Stimulated activated CD8-positive, alpha-beta memory T cell treated with anti-CD3 and anti-CD28 coated beads, Interleukin-7, amount 100 ng/mL, for 48 hours (primary cell): ENCODE measurements at regions not wholly inside any gene's neighbourhood (a gene's known extent, or its start where the extent isn't known, plus 50 kb on each side); places are given as distances from the start of the nearest gene placed in this dataset.
"Not testable (repeated sequence)": the region's sequence is repeated elsewhere in the genome, so short reads cannot be mapped to it uniquely, and the experiment has no call there.

Experiments used
- DNase-seq, 2 donors: peaks; one replicate each; pipeline ENCODE4 v3.0.0-alpha.2; 2020; ENCODE audit warnings: low read depth in 1 of 2; ENCODE audit errors: extremely low read depth in 1 of 2

DNA sequence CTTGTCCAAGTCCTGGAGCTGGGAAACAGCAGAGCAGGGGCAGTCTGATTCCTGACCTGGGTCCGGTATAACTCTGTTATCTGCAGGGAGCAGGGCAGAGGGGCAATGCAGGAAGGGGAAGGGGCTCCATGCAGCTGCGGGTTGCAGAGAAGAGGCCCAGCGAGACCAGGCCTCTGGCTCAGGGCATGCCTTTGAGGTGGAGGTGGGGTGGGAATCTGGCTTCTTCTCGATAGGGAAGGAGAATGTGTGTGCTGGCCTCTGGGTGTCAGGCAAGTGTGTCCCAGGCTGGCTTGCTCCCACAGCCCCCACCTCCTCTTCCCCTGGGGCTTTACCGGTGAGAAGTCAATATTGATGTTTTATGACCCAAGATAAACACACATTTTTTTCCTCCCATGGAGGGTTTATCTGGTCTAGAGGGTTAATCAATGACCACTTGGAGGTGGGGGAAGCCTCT, 187.1 kb upstream of the HAAO start:
- DNase-seq, result no peak

DNA sequence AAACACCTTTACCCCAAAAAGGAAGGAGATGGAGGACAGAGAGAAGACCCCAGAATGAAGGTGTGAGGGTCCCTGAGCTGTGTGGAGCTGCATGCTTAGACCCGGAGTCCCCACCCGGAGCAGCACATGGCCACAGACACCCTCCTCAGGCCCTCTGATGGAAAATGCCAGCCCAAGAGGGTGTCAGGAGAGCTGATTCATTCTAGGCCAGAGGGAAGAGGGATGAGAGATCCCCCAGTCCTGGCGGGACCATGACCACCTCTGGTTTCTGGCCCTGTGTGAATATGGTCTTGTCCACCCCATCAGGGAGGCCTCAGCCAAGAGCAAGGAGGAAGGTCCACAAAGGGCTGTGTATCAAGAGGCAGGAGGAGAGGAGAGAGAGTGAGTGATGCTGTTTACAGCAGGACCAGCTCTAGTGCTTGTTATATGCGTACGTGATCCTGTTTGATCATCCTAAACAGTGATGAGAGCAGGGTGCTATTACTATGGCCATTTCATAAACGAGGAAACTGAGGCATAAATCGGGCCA, 186.6 kb upstream of the HAAO start:
- no peak for DNase-seq

DNA sequence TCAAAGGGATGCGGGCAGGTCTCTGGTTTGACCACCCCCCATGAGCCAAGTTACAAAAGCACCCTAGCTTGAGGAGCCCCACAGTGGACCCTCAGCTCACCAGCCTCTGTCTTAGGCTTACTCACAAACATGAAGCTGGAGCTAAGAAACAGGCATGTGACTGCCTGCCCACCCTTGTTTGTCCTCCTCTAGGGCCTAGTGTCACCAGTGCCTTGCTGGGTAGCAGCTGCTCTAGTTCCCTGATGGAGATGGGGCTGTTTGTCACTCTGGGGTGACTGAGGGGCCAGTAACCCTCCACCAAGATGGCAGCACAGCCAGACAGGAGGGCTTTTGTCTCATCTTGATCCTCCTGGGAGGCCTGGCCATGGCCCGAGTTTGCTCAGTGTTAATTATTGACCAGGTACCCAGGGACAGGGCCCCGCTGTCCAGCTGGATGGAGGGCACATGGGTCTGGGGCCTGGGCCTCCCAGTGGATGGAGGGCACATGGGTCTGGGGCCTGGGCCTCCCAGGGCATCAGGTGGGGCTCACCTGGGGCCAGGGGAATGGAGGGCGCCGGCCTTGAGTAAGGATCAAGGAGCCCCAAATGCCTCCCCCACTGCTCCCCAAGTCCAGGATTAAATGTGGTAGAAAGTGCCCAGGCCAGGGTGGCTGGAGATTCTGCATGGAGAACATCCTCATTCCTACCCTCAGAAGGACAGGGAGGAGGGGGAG, 185.9 kb upstream of the HAAO start:
- no peak for DNase-seq

DNA sequence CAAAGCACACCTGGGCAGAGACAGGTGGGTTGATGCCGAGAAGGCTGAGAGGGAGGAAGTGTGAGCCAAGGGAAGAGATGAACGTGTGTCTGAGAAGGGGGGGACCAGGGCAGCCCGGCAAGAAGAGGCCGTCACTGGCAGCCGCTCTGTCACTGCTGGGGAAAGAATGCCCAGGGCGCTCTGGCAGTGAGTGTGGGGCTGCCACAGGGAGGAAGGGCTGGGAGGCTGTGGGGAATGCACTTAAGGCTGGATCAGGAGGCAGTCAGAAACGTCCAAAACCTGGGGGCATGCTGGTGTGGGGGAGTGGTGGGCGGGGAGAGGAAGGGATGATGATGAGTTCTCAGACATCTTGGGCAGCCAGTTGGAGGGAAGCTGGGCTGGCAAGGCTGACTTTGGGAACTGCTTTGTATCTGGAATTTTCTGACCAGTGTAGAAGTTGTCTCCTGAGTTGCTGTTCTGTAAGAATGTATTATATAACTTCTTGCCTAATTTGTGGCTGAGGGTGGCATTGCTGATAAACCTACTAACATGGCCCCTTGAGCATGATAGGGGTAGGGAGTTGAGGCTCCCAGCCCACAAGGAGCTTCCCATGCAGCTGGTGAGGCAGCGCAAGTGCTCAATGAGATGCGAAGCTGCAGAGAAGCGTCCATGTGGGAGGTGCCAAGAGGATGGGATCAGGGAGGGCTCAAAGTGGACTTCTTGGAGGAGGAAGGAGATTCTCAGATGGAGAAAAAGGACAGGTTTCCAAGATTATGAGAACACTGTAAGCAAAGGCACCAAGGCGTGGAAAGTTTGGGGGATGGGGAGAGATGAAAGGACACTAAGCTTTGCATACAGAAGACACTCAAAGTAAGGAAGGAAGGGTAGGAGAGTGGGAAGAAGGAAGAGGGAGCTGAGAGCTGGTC, 185.1 kb upstream of the HAAO start:
- DNase-seq, result no peak

DNA sequence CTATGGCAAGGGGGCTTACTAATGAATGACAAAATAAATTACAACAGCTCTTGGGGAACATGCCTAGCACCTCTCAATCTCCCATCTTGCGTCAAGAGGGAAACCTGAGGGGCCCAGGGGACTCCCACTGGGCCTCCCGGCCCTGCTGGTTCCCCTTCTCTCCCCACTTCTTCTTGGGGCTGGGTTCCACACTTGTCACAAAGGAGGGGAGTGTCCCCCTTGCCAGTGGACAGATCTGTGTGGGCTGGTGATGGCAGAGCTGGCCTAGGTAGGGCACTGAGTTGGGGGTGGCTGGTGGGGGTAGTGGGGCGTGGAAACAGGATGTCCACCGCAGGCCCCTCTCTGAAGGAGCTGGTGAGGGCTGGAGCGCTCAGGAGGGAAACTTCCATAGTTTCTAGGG, 184.0 kb upstream of the HAAO start:
- no peak for DNase-seq

DNA sequence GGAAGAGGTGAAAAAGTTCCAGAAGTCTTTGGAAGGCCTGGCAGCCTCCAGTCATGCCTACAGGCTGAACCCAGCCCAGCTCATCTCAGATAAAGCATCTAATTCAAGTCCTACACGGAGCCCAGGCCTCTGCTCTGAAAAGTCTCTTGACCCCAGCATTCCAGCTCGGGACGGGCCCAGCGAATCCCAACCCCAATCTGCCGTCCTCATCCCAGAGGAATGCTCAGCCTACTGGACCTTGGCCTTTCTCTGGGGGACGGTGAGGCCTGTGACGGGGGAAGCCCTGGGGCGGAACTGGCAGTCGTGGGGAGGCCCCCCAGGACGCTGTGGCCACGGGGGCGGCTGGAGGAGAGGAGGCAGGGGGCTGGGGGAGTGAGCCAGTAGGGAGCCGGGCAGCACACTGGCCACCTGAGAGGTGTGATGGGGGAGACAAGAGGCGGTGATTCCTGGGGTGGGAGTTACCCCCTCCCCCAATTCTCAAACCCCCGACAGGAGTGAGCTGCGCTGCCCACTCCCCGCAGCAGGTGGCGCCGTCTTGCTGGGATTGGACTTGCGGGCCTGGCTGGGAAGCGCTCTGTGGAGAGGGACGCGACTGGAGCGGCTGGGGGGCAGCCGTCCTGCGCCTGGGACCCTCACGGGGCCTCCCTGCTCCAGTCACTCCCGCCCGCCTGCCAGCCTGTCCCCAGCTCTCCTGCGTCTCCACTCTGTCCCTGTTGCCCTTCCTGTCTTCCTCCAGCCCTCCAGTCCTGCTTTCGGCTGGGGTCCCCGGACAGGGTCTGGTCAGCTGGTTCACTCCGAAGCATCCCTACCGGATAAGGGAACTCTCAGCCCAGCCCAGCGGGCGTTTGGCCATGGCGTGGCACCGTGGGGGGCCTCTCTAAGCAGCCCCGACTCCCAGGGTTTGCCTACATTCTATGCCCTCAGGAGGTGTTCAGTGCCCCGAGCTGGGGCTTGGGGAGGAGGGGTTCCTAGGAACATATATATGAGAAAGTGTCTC, 182.6 kb upstream of the HAAO start:
- peak; percentile 10 to 11 for DNase-seq

DNA sequence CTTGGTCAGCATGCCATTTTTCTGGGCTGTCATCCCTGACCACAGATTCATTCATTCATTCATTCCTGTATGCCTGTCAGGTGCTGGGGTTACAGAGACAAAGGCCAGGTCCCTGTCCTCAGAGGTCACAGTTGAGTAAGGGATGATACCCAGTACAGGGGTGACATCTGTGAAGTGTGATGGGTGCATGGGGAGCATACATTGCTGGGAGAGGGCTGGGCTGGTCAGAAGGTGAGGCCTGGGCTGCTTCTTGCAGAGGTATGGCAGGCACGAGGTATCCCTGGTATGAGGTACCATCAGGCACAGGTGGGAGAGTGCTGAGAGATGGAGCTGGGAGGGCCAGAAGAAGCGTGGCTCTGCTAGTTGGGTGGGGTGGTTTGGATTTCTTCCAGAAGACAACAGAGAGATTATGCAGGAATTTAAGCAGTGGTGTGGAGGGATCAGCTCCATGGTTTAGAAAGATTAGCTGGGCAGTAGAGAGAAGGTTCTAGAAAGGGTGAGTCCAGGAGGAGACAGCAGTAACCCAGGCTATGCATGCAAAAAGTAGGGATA, 181.9 kb upstream of the HAAO start:
- no peak for DNase-seq

DNA sequence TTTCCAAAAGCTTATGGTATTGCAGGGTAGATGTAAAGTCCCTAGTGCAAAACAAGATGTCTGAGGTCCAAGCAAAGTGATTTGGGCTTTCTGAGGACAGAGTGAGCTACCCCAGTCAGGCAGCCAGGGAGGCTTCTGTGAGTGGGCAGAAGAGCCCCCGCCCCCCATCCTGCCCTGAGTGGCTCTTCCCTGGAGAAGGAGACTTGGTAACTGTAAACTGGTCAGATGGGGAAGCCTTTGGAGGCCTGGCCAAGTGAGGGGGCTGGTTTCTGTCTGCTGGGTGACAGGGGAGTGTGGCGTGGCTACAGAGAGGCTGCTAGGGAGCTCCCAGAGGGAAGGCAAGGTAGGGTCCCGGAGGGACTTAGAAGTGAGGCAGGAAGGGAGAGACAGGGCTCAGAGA, 181.3 kb upstream of the HAAO start:
- no peak for DNase-seq

DNA sequence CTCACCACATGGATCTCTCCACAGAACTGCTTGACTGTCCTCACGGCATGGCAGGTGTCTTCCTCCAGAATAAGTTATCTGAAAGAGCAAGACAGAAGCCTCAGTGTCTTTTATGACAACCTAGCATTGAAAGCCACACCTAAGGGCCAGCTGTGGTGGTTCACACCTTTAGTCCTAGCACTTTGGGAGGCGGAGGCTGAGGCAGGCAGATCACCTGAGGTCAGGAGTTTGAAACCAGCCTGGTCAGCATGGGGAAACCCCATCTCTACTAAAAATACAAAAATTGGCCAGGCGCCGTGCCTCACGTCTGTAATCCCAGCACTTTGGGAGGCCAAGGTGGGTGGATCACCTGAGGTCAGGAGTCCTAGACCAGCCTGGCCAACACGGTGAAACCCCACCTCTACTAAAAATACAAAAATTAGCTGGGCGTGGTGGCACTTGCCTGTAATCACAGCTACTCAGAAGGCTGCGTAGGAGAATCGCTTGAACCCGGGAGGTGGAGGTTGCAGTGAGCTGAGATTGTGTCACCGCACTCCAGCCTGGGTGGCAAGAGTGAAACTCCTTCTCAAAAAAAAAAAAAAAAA, 180.6 kb upstream of the HAAO start:
- DNase-seq, result not testable (repeated sequence)

DNA sequence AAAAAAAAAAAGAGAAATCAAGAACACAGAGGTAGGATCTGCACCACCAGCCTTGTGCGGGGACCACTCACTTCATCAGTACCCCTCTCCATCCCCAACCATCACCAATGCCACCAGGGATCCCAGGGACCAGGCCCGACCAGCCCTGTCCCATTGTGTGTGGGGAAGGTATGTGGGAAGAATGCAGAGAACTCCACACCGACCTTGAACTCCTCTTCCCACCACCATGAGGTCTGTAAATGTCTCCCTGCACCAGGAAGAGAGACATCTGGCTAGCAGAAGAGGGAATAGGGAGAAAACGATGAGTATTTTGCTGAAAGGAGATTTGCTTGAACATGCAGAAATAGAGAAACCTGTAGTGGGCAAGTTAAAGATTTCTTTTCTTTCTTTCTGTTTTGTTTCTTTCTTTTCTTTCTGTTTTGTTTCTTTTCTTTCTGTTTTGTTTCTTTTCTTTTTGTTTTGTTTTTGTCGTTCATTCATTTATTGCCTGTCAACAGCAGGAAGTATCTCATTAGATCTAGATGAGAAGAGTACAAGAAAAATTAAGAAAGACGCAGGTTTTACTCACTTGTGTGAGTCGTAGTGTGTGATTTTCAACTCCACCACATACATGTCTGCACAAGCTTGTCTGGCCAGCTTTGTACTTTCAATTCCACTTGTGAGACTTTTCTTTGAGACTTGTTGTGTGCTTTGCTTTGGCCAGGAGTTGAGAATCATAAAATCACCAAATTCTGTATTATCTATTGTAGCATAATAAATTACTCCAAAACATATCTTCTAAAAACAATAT, 179.8 kb upstream of the HAAO start:
- DNase-seq, result no peak

DNA sequence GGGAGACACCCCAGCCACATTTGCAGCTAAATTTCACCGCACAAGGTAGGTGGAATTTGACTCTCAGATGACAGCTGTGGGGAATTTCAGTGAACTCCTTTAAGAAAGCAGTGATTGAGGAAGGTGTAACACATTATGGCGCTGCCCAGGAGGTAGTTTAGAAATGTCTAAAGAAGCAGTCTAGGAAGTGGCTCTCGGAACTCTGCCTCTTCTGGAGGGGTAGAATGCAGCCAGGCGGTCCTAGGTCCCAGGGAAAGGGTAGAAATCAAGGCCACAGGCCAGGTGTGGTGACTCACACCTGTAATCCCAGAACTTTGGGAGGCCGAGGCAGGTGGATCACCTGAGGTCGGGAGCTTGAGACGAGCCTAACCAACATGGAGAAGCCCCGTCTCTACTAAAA, 179.0 kb upstream of the HAAO start:
- no peak for DNase-seq

DNA sequence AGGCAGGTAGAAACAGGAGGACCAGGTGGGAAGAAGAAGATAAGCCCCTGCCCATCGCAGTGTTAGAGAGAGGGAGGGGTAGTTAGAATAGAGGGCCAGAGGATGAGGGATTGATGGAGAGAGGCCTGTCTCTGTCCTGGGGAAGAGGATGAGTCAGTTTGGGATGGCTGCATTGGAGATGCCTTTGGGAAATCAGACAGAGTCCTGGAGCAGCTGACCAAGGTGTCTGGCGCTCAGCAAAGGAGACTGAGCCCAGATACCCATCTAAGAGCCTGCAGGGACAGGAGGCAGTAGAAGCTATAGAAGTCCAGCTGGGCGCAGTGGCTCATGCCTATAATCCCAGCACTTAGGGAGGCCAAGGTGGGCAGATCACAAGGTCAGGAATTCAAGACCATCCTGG, 177.8 kb upstream of the HAAO start:
- DNase-seq, result no peak

DNA sequence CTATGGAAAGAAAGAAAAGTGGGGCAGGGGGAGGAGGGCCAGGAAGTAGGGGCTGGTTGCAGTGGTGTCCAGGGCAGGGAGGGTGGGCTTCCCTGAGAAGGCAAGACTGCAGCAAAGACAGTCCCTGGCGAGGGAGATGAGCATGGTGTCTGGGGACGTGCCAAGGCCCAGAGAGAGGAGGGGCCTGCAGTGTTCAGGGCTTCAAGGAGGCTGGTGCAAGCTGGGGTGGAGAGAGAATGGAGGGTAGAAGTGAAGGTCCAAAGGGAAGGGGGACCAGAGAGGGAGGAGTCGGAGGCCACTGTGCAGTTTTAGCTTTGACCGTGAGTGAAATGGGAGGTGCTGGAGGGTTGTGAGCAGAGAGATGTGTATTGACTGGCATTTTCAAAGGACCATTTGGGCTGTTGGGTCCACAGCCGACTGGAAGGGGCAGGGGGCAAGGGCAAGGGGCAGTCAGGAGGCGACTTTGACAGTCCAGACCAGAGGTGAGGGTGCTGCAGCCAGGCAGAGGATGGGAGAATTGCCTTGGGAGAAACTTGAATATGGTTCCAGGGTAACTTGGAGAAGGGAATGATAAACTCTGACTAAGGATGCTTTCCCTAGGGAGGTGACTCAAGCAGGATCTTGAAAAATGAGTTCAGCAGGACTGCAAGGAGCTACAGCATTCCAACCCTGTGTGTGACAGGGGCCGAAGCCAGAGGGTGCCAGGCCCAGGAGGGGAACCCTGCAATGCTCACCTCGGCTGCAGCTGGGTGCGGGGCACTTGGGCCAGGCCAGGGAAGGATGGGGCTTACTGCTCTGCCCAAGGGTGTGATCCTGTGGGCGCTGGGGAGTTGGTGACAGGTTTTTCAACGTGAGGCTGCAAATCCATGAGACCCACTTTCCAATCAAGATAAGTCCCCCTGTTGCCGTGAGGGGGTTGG, 177.1 kb upstream of the HAAO start:
- no peak for DNase-seq

DNA sequence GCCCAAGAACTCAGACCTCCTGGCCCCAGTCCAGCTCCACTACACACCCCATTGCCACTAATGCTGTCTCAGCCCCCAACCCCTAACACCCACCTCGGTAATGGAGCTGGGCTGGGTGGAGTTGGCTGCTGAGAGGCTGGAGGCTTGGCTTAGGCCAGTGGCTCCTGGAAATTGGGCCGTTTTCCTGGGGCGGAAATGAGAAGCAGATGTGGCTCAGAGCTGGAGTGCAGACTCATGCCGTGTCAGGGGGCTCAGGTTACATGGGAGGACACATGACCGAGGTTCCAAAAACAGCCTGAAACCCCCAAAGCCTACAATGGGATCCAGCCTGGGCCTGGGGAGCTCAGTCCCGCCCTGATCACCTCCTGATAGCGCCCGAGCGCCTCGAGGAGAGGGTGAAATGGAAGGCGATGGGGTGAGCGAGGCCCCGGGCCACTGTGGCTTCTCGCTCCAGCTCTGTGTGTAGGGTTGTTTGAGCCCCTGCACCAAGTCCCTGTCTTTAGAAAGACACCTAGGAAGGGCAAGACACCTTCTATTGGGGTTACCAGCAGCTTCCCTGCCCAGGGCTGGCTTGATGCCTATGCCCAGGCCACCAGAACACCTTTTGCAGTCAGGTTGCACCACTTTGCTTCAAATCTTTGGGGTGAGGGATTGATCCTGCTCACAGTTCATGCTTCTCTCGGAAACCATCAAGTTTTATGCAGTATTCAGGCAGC, 175.7 kb upstream of the HAAO start:
- DNase-seq, result no peak

DNA sequence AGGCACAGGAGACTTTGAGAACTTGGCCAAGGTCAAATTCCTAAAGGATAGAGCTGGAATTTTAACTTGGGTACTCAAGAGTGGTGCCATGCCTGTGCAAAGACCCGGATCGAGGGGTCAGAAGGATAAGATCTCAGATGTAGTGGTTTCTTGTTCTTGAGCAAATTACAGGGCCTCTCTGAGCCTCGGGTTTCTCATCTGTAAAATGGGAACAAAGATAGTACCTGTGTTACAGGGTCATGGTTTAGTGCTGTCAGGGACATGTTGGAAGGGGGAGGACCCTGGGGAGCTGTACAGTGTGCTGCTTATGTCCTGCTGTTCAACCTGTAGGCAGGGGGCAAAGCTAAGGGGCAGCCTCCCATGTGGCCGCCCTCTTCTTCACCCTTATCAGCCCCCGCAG, 173.5 kb upstream of the HAAO start:
- no peak for DNase-seq

DNA sequence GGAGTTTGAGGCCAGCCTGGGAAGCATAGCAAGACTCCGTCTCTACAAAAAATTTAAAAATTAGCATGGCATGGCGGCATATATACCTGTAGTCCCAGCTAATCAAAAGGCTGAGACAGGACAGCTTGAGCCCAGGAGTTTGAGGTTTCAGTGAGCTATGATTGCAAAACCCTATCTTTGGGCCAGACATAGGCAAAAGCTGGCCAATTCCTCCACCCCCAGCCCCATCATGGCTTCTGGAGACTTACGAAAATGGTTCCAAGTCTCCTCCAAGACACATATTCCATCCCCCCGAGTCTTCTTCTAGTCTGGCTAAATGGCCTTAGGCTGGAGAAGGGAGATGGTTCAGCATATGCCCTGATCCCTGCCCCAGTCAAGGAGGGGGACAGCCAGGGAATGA, 172.8 kb upstream of the HAAO start:
- no peak for DNase-seq

DNA sequence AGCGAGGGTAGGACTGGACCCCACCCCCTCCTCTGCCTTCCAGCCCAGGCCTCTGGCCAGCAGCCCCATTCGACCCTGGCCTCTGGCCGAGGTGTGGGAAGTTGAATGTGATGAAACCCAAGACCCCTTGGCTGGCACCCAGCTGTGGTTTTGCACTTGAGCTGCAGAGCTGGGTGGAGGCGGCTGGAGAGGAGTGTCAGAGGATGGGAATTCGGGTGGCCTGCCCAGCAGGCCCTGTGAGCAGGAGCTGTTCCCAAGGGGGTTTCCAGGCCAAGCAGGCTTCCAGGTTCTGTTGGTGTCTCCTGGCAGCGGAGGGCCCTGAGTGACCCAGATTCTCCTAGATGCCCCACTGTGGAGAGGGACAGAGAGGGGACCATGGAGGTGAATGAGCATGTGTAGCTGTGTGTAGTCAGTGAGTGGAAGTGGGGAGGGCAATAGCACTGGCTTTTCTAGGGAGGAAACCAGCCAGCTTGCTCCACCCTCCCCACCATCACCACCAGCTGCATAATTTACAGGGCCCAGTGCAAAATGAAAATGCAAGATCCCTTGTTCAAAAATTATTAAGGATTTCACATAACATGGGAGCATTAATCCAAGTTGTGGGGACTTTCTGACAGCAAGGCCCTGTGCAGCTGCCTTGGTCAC, 172.2 kb upstream of the HAAO start:
- no peak for DNase-seq
